ENCODE measurements at regions not wholly inside any gene's neighbourhood (a gene's known extent, or its start where the extent isn't known, plus 50 kb on each side); places are given as distances from the start of the nearest gene placed in this dataset.

DNA sequence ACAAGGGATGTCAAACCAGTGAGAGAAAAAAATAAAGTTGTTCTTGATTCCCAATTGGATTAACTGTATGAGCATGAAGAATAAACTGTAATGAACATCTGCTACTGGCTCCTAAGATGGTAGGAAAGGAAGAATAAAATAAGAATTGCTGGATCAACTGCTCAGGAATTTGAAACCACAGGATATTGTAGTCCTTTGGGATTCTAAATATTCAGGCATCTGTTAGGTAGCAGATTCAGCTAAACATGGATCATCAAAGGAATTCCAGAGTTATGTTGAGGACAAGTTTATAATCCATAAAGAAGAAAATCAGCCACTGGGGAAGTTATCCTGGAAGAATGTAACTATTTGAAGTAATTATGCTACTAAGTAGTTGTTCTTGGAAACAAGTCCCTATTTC is 65.8 kb downstream of the ISL1 start:
- CTCF ChIA-PET = no interaction called here
- TF ChIP-seq, protein P1, sequence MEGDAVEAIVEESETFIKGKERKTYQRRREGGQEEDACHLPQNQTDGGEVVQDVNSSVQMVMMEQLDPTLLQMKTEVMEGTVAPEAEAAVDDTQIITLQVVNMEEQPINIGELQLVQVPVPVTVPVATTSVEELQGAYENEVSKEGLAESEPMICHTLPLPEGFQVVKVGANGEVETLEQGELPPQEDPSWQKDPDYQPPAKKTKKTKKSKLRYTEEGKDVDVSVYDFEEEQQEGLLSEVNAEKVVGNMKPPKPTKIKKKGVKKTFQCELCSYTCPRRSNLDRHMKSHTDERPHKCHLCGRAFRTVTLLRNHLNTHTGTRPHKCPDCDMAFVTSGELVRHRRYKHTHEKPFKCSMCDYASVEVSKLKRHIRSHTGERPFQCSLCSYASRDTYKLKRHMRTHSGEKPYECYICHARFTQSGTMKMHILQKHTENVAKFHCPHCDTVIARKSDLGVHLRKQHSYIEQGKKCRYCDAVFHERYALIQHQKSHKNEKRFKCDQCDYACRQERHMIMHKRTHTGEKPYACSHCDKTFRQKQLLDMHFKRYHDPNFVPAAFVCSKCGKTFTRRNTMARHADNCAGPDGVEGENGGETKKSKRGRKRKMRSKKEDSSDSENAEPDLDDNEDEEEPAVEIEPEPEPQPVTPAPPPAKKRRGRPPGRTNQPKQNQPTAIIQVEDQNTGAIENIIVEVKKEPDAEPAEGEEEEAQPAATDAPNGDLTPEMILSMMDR (IDR thresholded peaks at IDR 0.05; ENCODE audit: insufficient read depth, low read length, missing control alignments) = no peak
- POLR2A ChIA-PET = no interaction called here
- no peak for DNase-seq (ENCODE audit: low read depth, low spot score)
- no peak overlapping the region for H3K4me3 ChIP-seq (ENCODE audit: low read depth, low read length)

GRCh38 chr5:51452562-51452961 is 69.3 kb downstream of the ISL1 start:
- TF ChIP-seq, protein P1 (IDR thresholded peaks at IDR 0.05; ENCODE audit: insufficient read depth, low read length, missing control alignments) = no peak
- no peak for DNase-seq (ENCODE audit: low read depth, low spot score)
- H3K4me3 ChIP-seq (ENCODE audit: low read depth, low read length) = no peak overlapping the region
- POLR2A ChIA-PET = no interaction called here
- CTCF ChIA-PET = no interaction called here

DNA sequence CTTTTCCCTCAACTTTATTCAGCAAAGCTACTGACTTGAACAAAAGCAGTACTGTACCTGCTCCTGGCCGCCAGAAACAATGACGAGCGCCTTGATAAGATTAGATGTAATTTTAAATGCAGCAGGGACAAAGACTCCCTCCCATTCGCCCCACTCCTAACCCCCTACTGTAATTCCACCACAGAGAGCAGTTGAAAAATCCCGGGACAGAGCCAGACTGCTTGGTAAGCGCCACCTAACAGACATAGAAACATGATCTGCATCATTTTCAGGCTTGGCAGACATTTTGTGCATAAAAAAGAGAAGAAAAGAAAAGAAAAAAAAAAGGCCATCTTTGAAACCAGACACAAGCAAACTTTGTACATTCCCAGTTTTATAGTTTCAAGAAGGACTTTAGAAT is 81.9 kb downstream of the ISL1 start:
- ChIA-PET CTCF (no interaction called here), POLR2A (no interaction called here)
- H3K4me3 ChIP-seq (ENCODE audit: low read depth, low read length) = no peak overlapping the region
- TF ChIP-seq, protein P1 (IDR thresholded peaks at IDR 0.05; ENCODE audit: insufficient read depth, low read length, missing control alignments) = no peak
- no peak for DNase-seq (ENCODE audit: low read depth, low spot score)

DNA sequence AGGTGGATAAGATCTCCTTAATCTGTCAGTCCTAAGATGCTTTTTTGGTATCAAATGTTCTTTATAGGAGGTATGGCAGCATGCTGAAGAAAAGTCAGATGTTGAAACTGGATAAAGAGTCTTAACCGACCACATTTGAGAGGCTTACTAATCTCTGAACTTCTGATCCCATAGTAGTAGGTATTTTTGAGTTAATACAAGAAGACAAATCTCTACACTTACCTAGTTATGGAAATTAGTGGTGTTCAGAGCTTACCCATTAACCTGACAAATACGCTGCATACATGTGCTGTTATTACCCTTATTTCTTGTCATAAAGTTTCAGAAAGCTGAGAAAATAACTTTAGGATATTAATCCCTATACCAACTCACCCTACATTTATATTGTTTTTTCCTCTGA is 83.0 kb downstream of the ISL1 start:
- ChIA-PET POLR2A (no interaction called here), CTCF (no interaction called here)
- no peak overlapping the region for H3K4me3 ChIP-seq (ENCODE audit: low read depth, low read length)
- TF ChIP-seq, protein P1 (IDR thresholded peaks at IDR 0.05; ENCODE audit: insufficient read depth, low read length, missing control alignments) = no peak
- DNase-seq (ENCODE audit: low read depth, low spot score) = no peak

- DNase-seq (ENCODE audit: low read depth, low spot score) = no peak
- ChIA-PET POLR2A (no interaction called here), CTCF (no interaction called here)
- H3K4me3 ChIP-seq (ENCODE audit: low read depth, low read length) = no peak overlapping the region
- TF ChIP-seq, protein P1 (IDR thresholded peaks at IDR 0.05; ENCODE audit: insufficient read depth, low read length, missing control alignments) = no peak
These were observed 84.9 kb downstream of the ISL1 start for GRCh38 chr5:51468196-51468595.

- DNase-seq (ENCODE audit: low read depth, low spot score) = no peak
- TF ChIP-seq, protein P1 (IDR thresholded peaks at IDR 0.05; ENCODE audit: insufficient read depth, low read length, missing control alignments) = no peak
- no peak overlapping the region for H3K4me3 ChIP-seq (ENCODE audit: low read depth, low read length)
- ChIA-PET POLR2A (no interaction called here), CTCF (no interaction called here)
These were observed 88.4 kb downstream of the ISL1 start for GRCh38 chr5:51471630-51472029.
